Ovary (tissue), 7 donors: ENCODE measurements at regions not wholly inside any gene's neighbourhood (a gene's known extent, or its start where the extent isn't known, plus 50 kb on each side); places are given as distances from the start of the nearest gene placed in this dataset.

Source experiments
- DNase-seq, 5 donors: peaks; one replicate each; pipeline ENCODE4 v3.0.0-alpha.2; 2019 to 2020
- H3K27ac ChIP-seq, 2 donors: fragments of 200-600 bp; one replicate each; pipeline versions ENCODE4 v1.5.1 to v1.8.0; 2019 to 2022
- H3K27me3 ChIP-seq: fragments of 200-600 bp; one replicate; pipeline ENCODE4 v1.8.0; 2022
- H3K36me3 ChIP-seq: fragments of 200-600 bp; sonication (generic); one replicate; pipeline ENCODE4 v1.5.1; 2019
- H3K4me1 ChIP-seq: one replicate; pipeline ENCODE4 v1.8.1; 2013; ENCODE audit warnings: mild to moderate bottlenecking, moderate library complexity; ENCODE audit not compliant: insufficient read depth
- H3K4me3 ChIP-seq: fragments of 200-600 bp; sonication (generic); one replicate; pipeline ENCODE4 v1.5.1; 2017
- H3K9me3 ChIP-seq, 2 donors: fragments of 200-600 bp in 1 of 2; sonication (generic) in 1 of 2; one replicate each; pipeline versions ENCODE4 v1.5.1 to v1.8.1; 2013 to 2019; ENCODE audit warnings: mild to moderate bottlenecking in 1 of 2, moderate library complexity in 1 of 2
- EP300 ChIP-seq: sonication (generic); formaldehyde crosslinking; IDR thresholded peaks from one replicate; pipeline ENCODE4 v1.6.1; 2017; ENCODE audit warnings: antibody characterized with exemption
- POLR2A ChIP-seq: fragments of 450-650 bp; IDR thresholded peaks from one replicate; pipeline ENCODE4 v1.6.1; 2017; ENCODE audit warnings: antibody characterized with exemption, mild to moderate bottlenecking, moderate library complexity
- WGBS, 3 donors: extraction: QIAGEN DNeasy Blood & Tissue Kit in 1 of 3; methylation state at CpG; one replicate each; pipeline versions ENCODE4 v1.1.5 to v1.1.7; 2013 to 2017; 5-methylcytosine and 5-hydroxymethylcytosine counted together
- intact Hi-C, 4 donors: fragments of 100-400 bp; cut with DNase I; formaldehyde crosslinking; loops; one replicate each; pipeline versions ENCODE4 v1.11.0 to v1.15.1; 2022 to 2023
- TF ChIP-seq, protein P1 (sequence below), 3 donors: fragments of 450-650 bp in 2 of 3; fragments of 200-600 bp in 1 of 3; IDR thresholded peaks; one replicate each; pipeline versions ENCODE4 v1.5.1 to v1.8.0; 2016 to 2022; ENCODE audit warnings: antibody characterized with exemption in 3 of 3, mild to moderate bottlenecking in 1 of 3
- donor health status: DM: no; HTN: no; CAD: no; lungs with moderate emphysema.
- donor health status: DM: no; HTN: no; CAD: no.
- donor health status: Bipolar disorder and iron deficiency.
- donor health status: DM: no; HTN: no; CAD: no.
- donor health status: DM: yes; HTN: yes; CAD: no.

DNA sequence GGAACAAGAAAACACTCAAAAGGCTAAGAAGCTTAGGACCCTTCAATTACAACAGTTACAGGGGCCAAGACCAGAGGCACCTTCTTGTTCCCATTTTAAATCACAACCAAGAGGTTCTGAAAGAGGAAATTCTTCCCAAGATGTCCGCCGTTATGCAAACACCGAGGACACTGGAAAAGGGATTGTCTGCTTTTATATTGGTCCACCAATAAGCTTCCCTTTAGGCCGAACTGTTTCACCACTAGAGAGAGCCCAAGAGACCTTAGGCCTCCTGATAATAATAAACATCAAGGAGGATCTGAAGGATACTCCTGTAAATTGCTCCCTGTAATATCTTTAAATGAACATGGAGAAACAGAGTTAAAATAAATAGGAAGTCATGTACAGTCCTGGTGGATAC, 92.6 kb upstream of the NLRP2B start:
- 73 to 79% (median 76%) methylated on average over 4 of the region's 4 CpGs for WGBS, 3 donors
- intact Hi-C loops: no loop called here
- no peak overlapping the region for H3K4me3 ChIP-seq
- H3K9me3 ChIP-seq: no peaks in the 10 kb centered on the region
- no peak for DNase-seq
- H3K27me3 ChIP-seq: no peaks in the 10 kb centered on the region
- no peak overlapping the region for H3K27ac ChIP-seq
- H3K36me3 ChIP-seq: no peaks in the 10 kb centered on the region
- no peaks in the 10 kb centered on the region for H3K4me1 ChIP-seq
- TF ChIP-seq POLR2A (no peak), EP300 (no peak)
- TF ChIP-seq, protein P1, sequence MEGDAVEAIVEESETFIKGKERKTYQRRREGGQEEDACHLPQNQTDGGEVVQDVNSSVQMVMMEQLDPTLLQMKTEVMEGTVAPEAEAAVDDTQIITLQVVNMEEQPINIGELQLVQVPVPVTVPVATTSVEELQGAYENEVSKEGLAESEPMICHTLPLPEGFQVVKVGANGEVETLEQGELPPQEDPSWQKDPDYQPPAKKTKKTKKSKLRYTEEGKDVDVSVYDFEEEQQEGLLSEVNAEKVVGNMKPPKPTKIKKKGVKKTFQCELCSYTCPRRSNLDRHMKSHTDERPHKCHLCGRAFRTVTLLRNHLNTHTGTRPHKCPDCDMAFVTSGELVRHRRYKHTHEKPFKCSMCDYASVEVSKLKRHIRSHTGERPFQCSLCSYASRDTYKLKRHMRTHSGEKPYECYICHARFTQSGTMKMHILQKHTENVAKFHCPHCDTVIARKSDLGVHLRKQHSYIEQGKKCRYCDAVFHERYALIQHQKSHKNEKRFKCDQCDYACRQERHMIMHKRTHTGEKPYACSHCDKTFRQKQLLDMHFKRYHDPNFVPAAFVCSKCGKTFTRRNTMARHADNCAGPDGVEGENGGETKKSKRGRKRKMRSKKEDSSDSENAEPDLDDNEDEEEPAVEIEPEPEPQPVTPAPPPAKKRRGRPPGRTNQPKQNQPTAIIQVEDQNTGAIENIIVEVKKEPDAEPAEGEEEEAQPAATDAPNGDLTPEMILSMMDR (IDR thresholded peaks at IDR 0.05): no peak

- Histone ChIP-seq H3K36me3 (no peaks in the 10 kb centered on the region), H3K4me1 (no peaks in the 10 kb centered on the region), H3K9me3 (no peaks in the 10 kb centered on the region), H3K27me3 (no peaks in the 10 kb centered on the region), H3K27ac (no peak overlapping the region), H3K4me3 (no peak overlapping the region)
- TF ChIP-seq, protein P1 (IDR thresholded peaks at IDR 0.05): no peak
- TF ChIP-seq POLR2A (no peak), EP300 (no peak)
- no peak for DNase-seq
- intact Hi-C loops: no loop called here
These were observed 91.6 kb upstream of the NLRP2B start for GRCh38 chrX:57771689-57772088.

DNA sequence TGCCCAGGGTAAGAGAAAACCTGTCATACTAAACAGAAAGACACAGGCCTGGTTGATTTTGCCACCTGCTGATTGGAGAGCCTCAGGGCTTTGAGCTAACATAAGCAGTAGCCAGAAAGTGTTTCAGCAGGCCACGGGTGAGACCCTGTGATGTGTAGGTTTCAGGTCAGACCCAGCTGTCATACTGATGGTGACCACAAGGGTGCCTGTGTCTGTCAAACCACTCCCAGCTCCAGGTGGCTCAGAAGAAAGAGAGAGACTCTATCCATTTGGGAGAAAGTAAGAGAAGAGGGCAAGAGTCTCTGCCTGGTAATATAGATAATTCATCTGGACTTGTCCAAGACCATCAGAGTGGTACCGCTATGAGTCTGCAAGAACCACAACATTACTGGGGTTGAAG, 72.8 kb upstream of the NLRP2B start:
- H3K36me3 ChIP-seq: no peaks in the 10 kb centered on the region
- no peaks in the 10 kb centered on the region for H3K27me3 ChIP-seq
- H3K4me1 ChIP-seq: no peaks in the 10 kb centered on the region
- DNase-seq: no peak
- intact Hi-C loops: loop anchor here in 1 of 4 donors (5.0 kb wide), 1 partner anchor 1346 kb away; no protein-coding TSS in a partner anchor
- no peaks in the 10 kb centered on the region for H3K9me3 ChIP-seq
- WGBS, 3 donors: 62 to 64% (median 63%) methylated on average over 2 of the region's 2 CpGs
- no peak overlapping the region for H3K4me3 ChIP-seq
- no peak for TF ChIP-seq EP300
- TF ChIP-seq, protein P1 (IDR thresholded peaks at IDR 0.05): no peak
- no peak for TF ChIP-seq POLR2A
- H3K27ac ChIP-seq: no peak overlapping the region

- H3K36me3 ChIP-seq: no peaks in the 10 kb centered on the region
- H3K4me3 ChIP-seq: no peak overlapping the region
- no peak overlapping the region for H3K27ac ChIP-seq
- DNase-seq: no peak
- no peaks in the 10 kb centered on the region for H3K27me3 ChIP-seq
- intact Hi-C loops: no loop called here
- no peaks in the 10 kb centered on the region for H3K4me1 ChIP-seq
- no peaks in the 10 kb centered on the region for H3K9me3 ChIP-seq
- WGBS, 3 donors: 24 to 62% (median 44%) methylated on average over 2 of the region's 2 CpGs
- TF ChIP-seq POLR2A (no peak), EP300 (no peak)
- TF ChIP-seq, protein P1 (IDR thresholded peaks at IDR 0.05): no peak
These were observed 61.0 kb upstream of the NLRP2B start for GRCh38 chrX:57741107-57741506.

- no peaks in the 10 kb centered on the region for H3K4me1 ChIP-seq
- H3K27ac ChIP-seq: no peak overlapping the region
- intact Hi-C loops: no loop called here
- TF ChIP-seq, protein P1 (IDR thresholded peaks at IDR 0.05): no peak
- TF ChIP-seq EP300 (no peak), POLR2A (no peak)
- no peak for DNase-seq
- no peaks in the 10 kb centered on the region for H3K27me3 ChIP-seq
- no peaks in the 10 kb centered on the region for H3K9me3 ChIP-seq
- H3K36me3 ChIP-seq: no peaks in the 10 kb centered on the region
- H3K4me3 ChIP-seq: no peak overlapping the region
These were observed 57.8 kb upstream of the NLRP2B start for GRCh38 chrX:57737881-57738280.
